ENCODE measurements at regions not wholly inside any gene's neighbourhood (a gene's known extent, or its start where the extent isn't known, plus 50 kb on each side); places are given as distances from the start of the nearest gene placed in this dataset.

GRCh38 chr1:5586629-5587028 is 405.6 kb downstream of the NPHP4 start:
- intact Hi-C loops (cut with DNase I) = no loop called here
- 75 to 80% methylated on average over 4 of the region's 4 CpGs for WGBS, 2 donors
- Histone ChIP-seq H3K27ac (no peak overlapping the region), H3K27me3 (peaks cover 0 to 23% (median under 1%) of the 10 kb centered on the region in 7 donors), H3K4me1 (no peaks in the 10 kb centered on the region), H3K4me3 (no peak overlapping the region), H3K36me3 (no peaks in the 10 kb centered on the region), H3K9me3 (peaks cover 0 to 28% (median 12%) of the 10 kb centered on the region in 11 donors)
- TF ChIP-seq CTCF (IDR thresholded peaks at IDR 0.05) = no peak
- ATAC-seq (no peak), DNase-seq (no peak)

DNA sequence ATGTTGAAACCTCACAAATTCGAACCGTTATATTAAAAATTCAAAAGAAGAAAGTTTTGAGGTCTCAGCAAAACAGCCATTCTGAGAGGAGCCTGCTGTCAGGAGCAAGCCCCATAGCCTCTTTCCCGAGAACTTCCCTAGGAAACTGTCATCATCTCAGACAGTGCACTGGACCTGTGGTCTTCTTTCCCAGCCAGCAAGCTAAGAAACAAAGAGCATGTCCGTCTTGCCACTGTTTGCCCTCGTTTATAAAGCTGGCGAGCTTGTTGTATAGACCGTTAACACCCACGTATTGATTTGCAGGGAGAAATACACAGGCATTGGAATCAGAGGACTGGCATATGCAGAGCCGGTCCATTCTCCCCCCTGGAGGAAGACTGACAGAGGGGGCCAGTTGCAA is 407.0 kb downstream of the NPHP4 start:
- intact Hi-C loops (cut with DNase I) = no loop called here
- TF ChIP-seq CTCF (IDR thresholded peaks at IDR 0.05) = no peak

GRCh38 chr1:5580926-5581325 is 411.3 kb downstream of the NPHP4 start:
- H3K4me3 ChIP-seq = no peak overlapping the region
- H3K4me1 ChIP-seq = no peaks in the 10 kb centered on the region
- DNase-seq (no peak), ATAC-seq (no peak)
- H3K27ac ChIP-seq = no peak overlapping the region
- H3K36me3 ChIP-seq = no peaks in the 10 kb centered on the region
- intact Hi-C loops (cut with DNase I) = no loop called here
- no peaks in the 10 kb centered on the region for H3K9me3 ChIP-seq
- peaks cover 0 to 45% (median 20%) of the 10 kb centered on the region in 7 donors for H3K27me3 ChIP-seq
- WGBS, 2 donors = 63 to 81% methylated on average over 5 of the region's 5 CpGs
- no peak for TF ChIP-seq CTCF (IDR thresholded peaks at IDR 0.05)

More for the DNA sequence above, 407.0 kb downstream of the NPHP4 start:
- ATAC-seq (no peak), DNase-seq (no peak)
- 76% methylated on average over 9 of the region's 9 CpGs for WGBS, 2 donors
- H3K36me3 ChIP-seq = no peaks in the 10 kb centered on the region
- H3K27me3 ChIP-seq = peaks cover 0 to 32% (median 12%) of the 10 kb centered on the region in 7 donors
- H3K4me3 ChIP-seq = no peak overlapping the region
- peaks cover 0 to 14% (median under 1%) of the 10 kb centered on the region in 11 donors for H3K9me3 ChIP-seq
- H3K27ac ChIP-seq = no peak overlapping the region
- no peaks in the 10 kb centered on the region for H3K4me1 ChIP-seq

- WGBS, 2 donors = 81 to 82% methylated on average over 4 of the region's 4 CpGs
- TF ChIP-seq CTCF (IDR thresholded peaks at IDR 0.05) = no peak
- Histone ChIP-seq H3K4me3 (no peak overlapping the region), H3K27me3 (peaks cover 0 to 48% (median 20%) of the 10 kb centered on the region in 7 donors), H3K9me3 (no peaks in the 10 kb centered on the region), H3K27ac (no peak overlapping the region), H3K36me3 (no peaks in the 10 kb centered on the region), H3K4me1 (no peaks in the 10 kb centered on the region)
- intact Hi-C loops (cut with DNase I) = no loop called here
- no peak for ATAC-seq
- no peak for DNase-seq
These were observed 412.3 kb downstream of the NPHP4 start for GRCh38 chr1:5579966-5580365.

Data from heart right ventricle (tissue), 16 donors.